GM21526 (cell line): ENCODE measurements at regions not wholly inside any gene's neighbourhood (a gene's known extent, or its start where the extent isn't known, plus 50 kb on each side); places are given as distances from the start of the nearest gene placed in this dataset.

Experiments used
- ATAC-seq: cut with Tn5 transposase; IDR thresholded peaks from one replicate; pipeline ENCODE4 v1.9.1; 2021; ENCODE audit warnings: moderate library complexity; ENCODE audit not compliant: unreplicated experiment, low FRiP score

GRCh38 chr20:40547483-40548091 lies 141.4 kb downstream of the MAFB start:
- no peak for ATAC-seq

- ATAC-seq = no peak
Measured at GRCh38 chr20:40545478-40545877, 143.6 kb downstream of the MAFB start.

GRCh38 chr20:40542065-40542464 lies 147.0 kb downstream of the MAFB start:
- no peak for ATAC-seq

GRCh38 chr20:40540166-40540565 lies 148.9 kb downstream of the MAFB start:
- ATAC-seq = no peak

- no peak for ATAC-seq
Measured at GRCh38 chr20:40538131-40538530, 150.9 kb downstream of the MAFB start.

- no peak for ATAC-seq
Measured at GRCh38 chr20:40536808-40537207, 152.2 kb downstream of the MAFB start.

GRCh38 chr20:40535816-40536215 lies 153.2 kb downstream of the MAFB start:
- ATAC-seq = no peak

GRCh38 chr20:40532103-40532502 lies 156.9 kb downstream of the MAFB start:
- ATAC-seq = no peak

- no peak for ATAC-seq
Measured at GRCh38 chr20:40525351-40525750, 163.7 kb downstream of the MAFB start.

- ATAC-seq = no peak
Measured at GRCh38 chr20:40524071-40524470, 165.0 kb downstream of the MAFB start.

- no peak for ATAC-seq
Measured at GRCh38 chr20:40522405-40522804, 166.6 kb downstream of the MAFB start.

- no peak for ATAC-seq
Measured at GRCh38 chr20:40521962-40522361, 167.1 kb downstream of the MAFB start.

GRCh38 chr20:40519918-40520317 lies 169.1 kb downstream of the MAFB start:
- no peak for ATAC-seq

- ATAC-seq = no peak
Measured at GRCh38 chr20:40512994-40513393, 176.0 kb downstream of the MAFB start.

- ATAC-seq = no peak
Measured at GRCh38 chr20:40512591-40512990, 176.4 kb downstream of the MAFB start.

- no peak for ATAC-seq
Measured at GRCh38 chr20:40511478-40511877, 177.6 kb downstream of the MAFB start.

- ATAC-seq = no peak
Measured at GRCh38 chr20:40510622-40511021, 178.4 kb downstream of the MAFB start.

GRCh38 chr20:40508821-40509220 lies 180.2 kb downstream of the MAFB start:
- ATAC-seq = no peak

- ATAC-seq = no peak
Measured at GRCh38 chr20:40506537-40506939, 182.5 kb downstream of the MAFB start.

- no peak for ATAC-seq
Measured at GRCh38 chr20:40503119-40503518, 185.9 kb downstream of the MAFB start.

GRCh38 chr20:40502576-40502975 lies 186.5 kb downstream of the MAFB start:
- no peak for ATAC-seq

GRCh38 chr20:40499391-40499790 lies 189.6 kb downstream of the MAFB start:
- ATAC-seq = no peak
